ENCODE measurements at regions not wholly inside any gene's neighbourhood (a gene's known extent, or its start where the extent isn't known, plus 50 kb on each side); places are given as distances from the start of the nearest gene placed in this dataset.

GRCh38 chr2:220394433-220394832 lies 767.0 kb downstream of the SLC4A3 start:
- no peak for DNase-seq (ENCODE audit: low read depth in 1 of 2, low spot score in 1 of 2)

DNA sequence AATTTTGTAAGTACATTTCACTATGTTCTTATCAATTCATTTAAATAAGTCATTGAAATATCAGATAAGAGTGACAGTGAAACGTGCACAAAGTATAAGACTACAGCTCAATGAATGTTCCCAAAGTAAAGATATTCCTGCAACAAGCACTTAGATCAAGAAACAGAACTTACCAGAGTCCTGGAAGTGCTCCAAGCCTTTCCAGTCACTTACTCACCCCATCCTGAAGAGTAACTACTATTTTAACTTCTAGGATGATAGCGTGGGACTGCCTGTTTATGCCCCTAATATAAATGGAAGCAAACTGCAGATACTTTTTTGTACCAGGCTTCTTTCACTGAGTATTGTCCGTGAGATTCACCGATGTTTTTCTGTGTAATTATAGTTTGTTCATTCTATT lies 768.9 kb downstream of the SLC4A3 start:
- DNase-seq (ENCODE audit: low read depth in 1 of 2, low spot score in 1 of 2) = no peak

DNA sequence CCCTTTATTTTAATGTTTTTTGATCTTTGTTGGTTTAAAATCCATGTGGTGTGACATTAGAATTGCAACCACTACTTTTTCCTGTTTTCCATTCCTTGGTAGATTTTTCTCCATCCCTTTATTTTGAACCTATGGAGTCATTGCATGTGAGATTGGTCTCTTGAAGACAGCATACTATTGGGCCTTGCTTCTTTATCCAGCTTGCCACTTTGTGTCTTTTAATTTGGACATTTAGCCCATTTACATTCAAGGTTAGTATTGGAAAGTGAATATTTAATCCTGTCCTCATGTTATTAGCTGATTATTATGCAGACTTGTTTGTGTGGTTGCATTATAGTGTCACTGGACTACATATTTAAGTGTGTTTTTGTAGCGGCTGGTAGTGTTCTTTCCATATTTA lies 782.9 kb downstream of the SLC4A3 start:
- no peak for DNase-seq (ENCODE audit: low read depth in 1 of 2, low spot score in 1 of 2)

DNA sequence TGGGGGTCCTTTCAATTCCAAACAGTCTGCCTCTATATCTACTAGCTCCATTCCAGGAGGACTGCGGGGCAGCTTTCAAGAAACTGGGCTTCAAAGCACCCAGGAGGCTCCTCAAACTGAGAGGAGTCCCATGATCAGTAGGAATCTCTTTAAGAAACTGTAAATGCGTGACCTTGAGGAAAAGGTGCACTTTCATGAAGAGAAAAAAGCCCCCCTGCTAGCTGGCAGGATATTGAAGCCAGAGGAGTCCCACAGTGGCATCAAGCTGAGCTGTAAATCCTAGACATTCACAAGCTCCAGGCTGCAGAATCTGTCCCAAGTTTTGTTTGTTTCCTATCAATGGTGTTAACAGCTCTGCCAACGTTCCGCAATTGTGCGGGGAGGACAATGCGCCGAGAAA lies 790.1 kb downstream of the SLC4A3 start:
- no peak for DNase-seq (ENCODE audit: low read depth in 1 of 2, low spot score in 1 of 2)

- no peak for DNase-seq (ENCODE audit: low read depth in 1 of 2, low spot score in 1 of 2)
Observed at GRCh38 chr2:220419647-220420046, 792.2 kb downstream of the SLC4A3 start.

GRCh38 chr2:220420820-220421219 lies 793.4 kb downstream of the SLC4A3 start:
- no peak for DNase-seq (ENCODE audit: low read depth in 1 of 2, low spot score in 1 of 2)

- no peak for DNase-seq (ENCODE audit: low read depth in 1 of 2, low spot score in 1 of 2)
Observed at GRCh38 chr2:220422676-220423075, 795.2 kb downstream of the SLC4A3 start.

- no peak for DNase-seq (ENCODE audit: low read depth in 1 of 2, low spot score in 1 of 2)
Observed at GRCh38 chr2:220424561-220424960, 797.1 kb downstream of the SLC4A3 start.

- DNase-seq (ENCODE audit: low read depth in 1 of 2, low spot score in 1 of 2) = no peak
Observed at GRCh38 chr2:220432645-220433044, 805.2 kb downstream of the SLC4A3 start.

DNA sequence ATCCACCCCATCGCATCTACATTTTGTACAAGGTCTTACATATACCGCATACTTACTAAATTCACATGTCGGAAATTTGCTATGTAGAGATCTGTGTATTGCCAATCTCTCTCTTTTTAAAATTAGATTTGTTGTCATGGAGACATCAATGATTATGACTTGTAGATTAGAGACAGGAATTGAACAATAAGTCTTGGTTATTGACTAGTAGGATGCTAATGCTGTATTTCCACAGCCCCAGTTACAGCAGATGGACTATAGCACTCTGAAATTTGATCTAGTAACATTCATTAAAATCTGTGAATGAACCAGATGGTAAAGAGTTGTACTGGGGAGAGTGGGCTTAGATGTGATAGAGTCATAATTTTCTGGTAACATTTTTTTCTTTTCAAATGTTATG lies 805.7 kb downstream of the SLC4A3 start:
- no peak for DNase-seq (ENCODE audit: low read depth in 1 of 2, low spot score in 1 of 2)

DNA sequence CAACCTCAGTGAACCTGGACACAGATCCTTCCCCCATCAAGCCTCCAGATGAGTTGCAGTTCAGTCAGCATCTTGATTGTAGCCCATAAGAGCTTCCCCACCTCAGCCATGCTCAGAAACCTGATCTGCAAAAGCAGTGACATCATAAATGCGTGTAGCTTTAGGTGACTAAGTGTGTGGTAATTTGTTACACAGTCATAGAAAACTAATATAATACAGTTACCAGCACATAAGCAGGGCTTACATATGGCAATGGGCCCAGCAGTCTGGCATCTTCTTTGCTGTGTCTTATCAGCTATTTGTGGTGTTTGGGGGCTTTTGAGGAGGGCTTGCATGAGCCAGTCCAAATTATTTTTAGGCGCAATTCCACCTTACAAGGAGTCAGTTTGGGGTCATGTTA lies 807.0 kb downstream of the SLC4A3 start:
- no peak for DNase-seq (ENCODE audit: low read depth in 1 of 2, low spot score in 1 of 2)

DNA sequence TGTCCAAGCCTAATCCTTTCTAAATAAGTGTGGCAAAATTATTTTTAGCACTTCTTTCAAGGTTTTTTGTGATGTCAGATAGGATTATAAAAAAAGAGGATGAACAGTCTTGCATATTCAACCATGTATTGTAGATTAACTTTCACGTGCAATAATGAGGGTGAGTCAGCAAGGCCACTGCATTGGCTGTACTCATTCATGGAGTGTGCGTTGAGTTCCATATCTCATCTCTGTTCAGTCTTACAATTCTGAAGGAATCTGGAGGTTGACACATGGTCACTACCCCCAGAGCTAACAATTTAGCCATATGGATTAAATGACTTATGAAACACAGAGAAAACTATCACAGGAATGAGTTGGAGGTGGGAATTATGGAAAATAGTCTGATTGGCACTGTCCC lies 810.5 kb downstream of the SLC4A3 start:
- no peak for DNase-seq (ENCODE audit: low read depth in 1 of 2, low spot score in 1 of 2)

DNA sequence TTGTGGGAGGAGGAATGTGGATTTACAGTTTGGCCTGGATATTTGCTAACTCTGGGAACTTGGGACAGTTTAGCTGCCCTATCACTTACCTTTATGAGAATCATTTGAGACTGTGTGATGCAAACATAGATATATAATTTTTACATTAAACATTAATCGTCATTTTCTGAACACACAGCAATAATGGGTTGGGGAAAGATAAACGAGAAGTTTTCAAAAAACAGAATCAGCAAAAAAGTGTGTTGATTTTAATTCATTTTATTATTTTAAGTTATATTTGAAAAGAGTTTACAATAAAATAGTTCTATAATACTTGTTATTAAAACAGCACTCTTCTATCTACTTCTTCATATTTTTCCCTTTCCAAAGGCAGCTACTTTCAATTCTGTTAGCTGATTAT lies 813.3 kb downstream of the SLC4A3 start:
- DNase-seq (ENCODE audit: low read depth in 1 of 2, low spot score in 1 of 2) = no peak

DNA sequence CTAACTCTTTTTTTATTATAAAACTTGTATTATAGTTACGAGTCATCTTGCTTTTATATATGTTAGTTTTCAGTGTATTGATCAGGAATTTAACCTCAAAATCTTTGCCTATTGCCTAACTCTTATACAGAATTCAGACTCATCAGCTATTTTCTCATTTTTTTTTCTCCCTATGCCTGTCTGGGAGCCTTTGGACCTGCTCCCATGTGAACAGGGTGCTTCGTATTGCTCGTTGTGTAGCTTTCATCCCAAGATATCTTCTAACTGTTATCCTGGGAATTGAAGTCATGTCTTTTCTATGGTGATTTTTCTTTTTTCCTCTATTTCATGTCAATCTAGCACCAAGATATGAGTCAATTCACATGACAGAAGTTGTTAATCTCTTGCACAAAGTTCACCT lies 814.0 kb downstream of the SLC4A3 start:
- DNase-seq (ENCODE audit: low read depth in 1 of 2, low spot score in 1 of 2) = no peak

DNA sequence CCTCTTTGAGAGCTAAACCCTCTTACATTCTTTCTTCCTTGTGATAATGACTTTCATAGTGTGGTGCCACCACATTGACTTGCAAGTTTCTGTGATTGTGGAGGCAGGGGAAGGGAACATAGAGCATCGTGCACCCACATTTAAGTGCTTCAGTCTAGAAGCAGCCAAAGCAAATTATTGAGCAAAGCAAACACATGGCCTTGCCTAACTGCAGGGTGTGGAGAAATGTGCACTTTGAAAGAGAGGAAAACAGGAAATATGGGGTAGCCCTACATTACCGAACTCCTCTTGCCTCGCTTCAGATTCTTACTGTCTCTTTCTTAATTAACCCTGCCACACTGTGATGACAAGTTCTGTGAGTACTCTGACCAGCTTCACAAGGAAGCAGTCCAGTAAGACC lies 814.6 kb downstream of the SLC4A3 start:
- DNase-seq (ENCODE audit: low read depth in 1 of 2, low spot score in 1 of 2) = no peak

GRCh38 chr2:220445429-220446105 lies 818.1 kb downstream of the SLC4A3 start:
- no peak for DNase-seq (ENCODE audit: low read depth in 1 of 2, low spot score in 1 of 2)

DNA sequence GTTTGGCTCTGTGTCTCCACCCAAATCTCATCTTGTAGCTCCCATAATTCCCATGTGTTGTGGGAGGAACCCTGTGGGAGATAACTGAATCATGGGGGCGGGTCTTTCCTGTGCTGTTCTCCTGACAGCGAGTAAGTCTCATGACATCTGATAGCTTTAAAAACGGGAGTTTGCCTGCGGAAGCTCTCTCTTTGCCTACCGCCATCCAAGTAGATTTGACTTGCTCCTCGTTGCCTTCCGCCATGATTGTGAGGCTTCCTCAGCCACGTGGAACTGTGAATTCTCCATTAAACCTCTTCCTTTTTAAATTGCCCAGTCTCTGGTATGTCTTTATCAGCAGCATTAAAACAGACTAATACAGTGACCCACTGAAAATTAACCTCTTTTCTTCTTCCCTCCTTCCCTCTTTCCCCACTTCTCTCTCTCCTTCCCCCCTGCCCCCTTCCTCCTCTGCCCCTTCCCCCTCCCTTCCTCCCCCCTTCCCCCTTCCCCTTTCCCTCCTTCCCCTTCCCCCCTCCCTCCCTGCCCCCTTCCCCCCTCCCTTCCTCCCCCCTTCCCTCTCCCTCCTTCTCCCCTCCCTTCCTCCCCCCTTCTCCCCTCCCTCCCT lies 818.8 kb downstream of the SLC4A3 start:
- DNase-seq (ENCODE audit: low read depth in 1 of 2, low spot score in 1 of 2) = no peak

DNA sequence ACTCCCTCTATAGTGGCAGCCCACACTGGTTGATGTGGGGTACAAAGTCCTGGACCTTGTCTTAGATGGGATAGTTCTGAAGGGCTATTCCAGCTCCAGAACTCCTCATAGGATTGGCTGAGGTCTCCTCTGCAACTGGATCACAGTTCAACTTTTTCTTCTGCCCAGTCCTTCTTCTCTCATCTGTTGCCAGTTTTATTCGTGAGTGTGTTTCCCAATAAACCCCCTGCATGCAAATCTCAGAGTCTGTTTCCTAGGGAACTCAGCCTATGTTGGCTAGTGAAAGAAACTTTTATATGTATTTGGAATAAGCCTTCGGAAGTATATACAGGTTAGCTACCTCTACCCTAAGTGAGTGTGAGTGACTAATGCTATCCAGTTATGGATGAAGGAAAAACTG lies 823.4 kb downstream of the SLC4A3 start:
- no peak for DNase-seq (ENCODE audit: low read depth in 1 of 2, low spot score in 1 of 2)

DNA sequence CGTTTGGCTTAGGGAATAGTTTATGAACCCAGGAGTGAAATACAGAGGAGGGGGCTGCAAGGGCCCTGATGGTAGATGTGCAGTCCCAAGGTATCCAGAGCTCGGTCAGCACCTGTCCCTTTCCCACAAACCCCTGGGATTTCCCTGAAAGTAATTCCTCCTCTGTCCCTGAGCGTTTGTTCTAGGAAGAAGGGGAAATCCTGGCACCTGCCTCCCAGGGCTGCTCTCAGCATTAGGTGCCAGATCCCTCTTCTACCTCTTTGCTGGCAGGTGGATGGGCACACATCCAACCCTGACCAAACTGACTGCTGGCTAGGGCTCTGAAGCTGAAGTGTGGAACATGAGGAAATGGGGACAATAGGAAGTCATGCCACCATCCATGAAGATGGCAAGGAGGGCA lies 824.0 kb downstream of the SLC4A3 start:
- no peak for DNase-seq (ENCODE audit: low read depth in 1 of 2, low spot score in 1 of 2)

- DNase-seq (ENCODE audit: low read depth in 1 of 2, low spot score in 1 of 2) = no peak
Observed at GRCh38 chr2:220452561-220452960, 825.1 kb downstream of the SLC4A3 start.

DNA sequence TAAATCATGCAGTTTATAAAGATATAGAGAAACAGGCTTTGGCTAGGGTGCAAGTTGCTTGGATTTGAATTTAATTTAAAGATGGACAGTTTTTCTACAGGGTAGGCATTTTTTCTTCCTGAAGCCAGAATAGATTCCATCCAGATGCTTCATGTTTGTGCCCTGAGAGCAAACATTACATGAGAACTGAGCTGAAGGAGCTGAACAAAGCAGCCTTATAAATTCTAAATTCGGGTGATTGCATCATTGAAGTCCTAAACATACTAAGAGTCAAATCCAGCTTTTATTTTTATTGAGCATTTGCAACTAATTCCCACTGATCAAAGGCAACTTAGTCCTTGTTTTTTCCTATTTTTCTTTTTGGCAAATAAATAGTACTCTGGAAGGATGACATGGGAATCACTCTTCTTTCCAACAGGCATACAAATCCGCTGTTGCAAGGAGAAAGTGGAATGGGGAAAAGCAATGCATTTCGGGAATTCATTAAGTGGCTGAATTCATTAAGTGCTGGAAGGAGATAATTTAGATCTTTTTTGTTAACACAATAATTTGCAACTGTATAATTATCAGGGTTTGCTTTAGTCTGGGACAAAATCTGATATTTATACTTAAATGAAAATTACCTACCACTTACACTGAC lies 828.0 kb downstream of the SLC4A3 start:
- no peak for DNase-seq (ENCODE audit: low read depth in 1 of 2, low spot score in 1 of 2)

- no peak for DNase-seq (ENCODE audit: low read depth in 1 of 2, low spot score in 1 of 2)
Observed at GRCh38 chr2:220458051-220458450, 830.6 kb downstream of the SLC4A3 start.

Data from activated CD4-positive, alpha-beta T cell treated with anti-CD3 and anti-CD28 coated beads, Interleukin-2, amount 50 U/mL, for 24 hours (primary cell).